SH-SY5Y (cell line): ENCODE measurements at regions not wholly inside any gene's neighbourhood (a gene's known extent, or its start where the extent isn't known, plus 50 kb on each side); places are given as distances from the start of the nearest gene placed in this dataset.

Experiments
- GATA2 ChIP-seq: IDR thresholded peaks from 2 replicates; pipeline ENCODE4 v1.6.1; 2011; ENCODE audit warnings: mild to moderate bottlenecking, low read depth, low read length
- GATA3 ChIP-seq: IDR thresholded peaks from 2 replicates; pipeline ENCODE4 v1.6.1; 2011; ENCODE audit warnings: low read depth, mild to moderate bottlenecking, low read length, moderate library complexity

GRCh38 chr1:38402230-38402815 is 355.7 kb upstream of the POU3F1 start:
- TF ChIP-seq GATA2 (no peak), GATA3 (no peak)
